ENCODE measurements at regions not wholly inside any gene's neighbourhood (a gene's known extent, or its start where the extent isn't known, plus 50 kb on each side); places are given as distances from the start of the nearest gene placed in this dataset.

GRCh38 chr9:90271707-90272106 lies 370.9 kb downstream of the DIRAS2 start:
- no peaks in the 10 kb centered on the region for H3F3A ChIP-seq (replicated peaks; ENCODE audit: low read depth)
- Mint-ChIP-seq H3K4me3 (no peak overlapping the region), H3K27ac (no peak overlapping the region), H3K9me3 (no peaks in the 10 kb centered on the region; the same call in 2 of the 3 replicates), H3K27me3 (ENCODE audit: insufficient read depth, low read depth, poor library complexity) (peaks cover 3% of the 10 kb centered on the region), H3K4me1 (no peaks in the 10 kb centered on the region), H3K36me3 (ENCODE audit: low read depth) (no peaks in the 10 kb centered on the region)
- no peak overlapping the region for H2AFZ ChIP-seq
- H3K4me2 ChIP-seq: no peak overlapping the region
- no peak for DNase-seq (ENCODE audit: low spot score)
- H3K79me2 ChIP-seq (replicated peaks; ENCODE audit: insufficient read depth): no peaks in the 10 kb centered on the region
- H3K36me3 ChIP-seq (ENCODE audit: insufficient read depth): no peaks in the 10 kb centered on the region
- H4K20me1 ChIP-seq (replicated peaks; ENCODE audit: insufficient read depth): no peaks in the 10 kb centered on the region
- H3K4me3 ChIP-seq: no peak overlapping the region
- no peaks in the 10 kb centered on the region for H3K4me1 ChIP-seq (ENCODE audit: insufficient read depth)
- H3K27ac ChIP-seq (ENCODE audit: low read depth): no peak overlapping the region
- 0 out of 2 replicates have a peak, but pooled peaks cover 7% of the 10 kb centered on the region for H3K9me2 ChIP-seq (ENCODE audit: insufficient read depth)
- ATAC-seq: no peak
- no peaks in the 10 kb centered on the region for H3K27me3 ChIP-seq (ENCODE audit: insufficient read depth)
- TF ChIP-seq REST (IDR thresholded peaks at IDR 0.05; ENCODE audit: unreplicated experiment) (no peak), CREB1 (CRISPR knock-in tag; IDR thresholded peaks at IDR 0.05; ENCODE audit: low read depth) (no peak), CTCF (conservative IDR thresholded peaks at IDR 0.05; ENCODE audit: low read depth in 2 of 2) (no peak), ZNF331 (CRISPR knock-in tag; IDR thresholded peaks at IDR 0.05; ENCODE audit: low read depth) (no peak), POLR2AphosphoS5 (IDR thresholded peaks at IDR 0.05; ENCODE audit: low read depth) (no peak), EZH2phosphoT487 (IDR thresholded peaks at IDR 0.05; ENCODE audit: unreplicated experiment) (no peak), ZNF462 (CRISPR knock-in tag; IDR thresholded peaks at IDR 0.05) (no peak), STAT1 (IDR thresholded peaks at IDR 0.05; ENCODE audit: unreplicated experiment) (no peak), ZNF114 (CRISPR knock-in tag; IDR thresholded peaks at IDR 0.05) (no peak), NANOG (IDR thresholded peaks at IDR 0.05; ENCODE audit: borderline replicate concordance) (no peak), ETS1 (IDR thresholded peaks at IDR 0.05) (no peak)

Data from GM23338 (cell line).